DOHH2 (cell line): ENCODE measurements at regions not wholly inside any gene's neighbourhood (a gene's known extent, or its start where the extent isn't known, plus 50 kb on each side); places are given as distances from the start of the nearest gene placed in this dataset.

ENCODE experiments used
- H3F3A ChIP-seq: fragments of 200-600 bp; sonication (generic), shearing (Covaris generic); 2 replicates; pipeline ENCODE4 v1.6.0; 2016; ENCODE audit warnings: antibody characterized with exemption, mild to moderate bottlenecking; ENCODE audit not compliant: control insufficient read depth, insufficient read depth
- H3K27ac ChIP-seq: fragments of 200-600 bp; sonication (generic); 2 replicates; pipeline ENCODE4 v1.5.1; 2014; ENCODE audit warnings: low read depth, mild to moderate bottlenecking, low read length, moderate library complexity
- H3K27me3 ChIP-seq: fragments of 200-600 bp; sonication (generic); 2 replicates; pipeline ENCODE4 v1.6.1; 2014; ENCODE audit warnings: mild to moderate bottlenecking, low read length, mixed read lengths; ENCODE audit not compliant: control insufficient read depth
- H3K36me3 ChIP-seq: fragments of 200-600 bp; sonication (generic); 2 replicates; pipeline ENCODE4 v1.6.1; 2014; ENCODE audit warnings: mild to moderate bottlenecking, low read length, moderate library complexity, mixed read lengths; ENCODE audit not compliant: control insufficient read depth
- H3K4me1 ChIP-seq: fragments of 200-600 bp; sonication (generic); 2 replicates; pipeline ENCODE4 v1.6.1; 2014; ENCODE audit warnings: mild to moderate bottlenecking, low read length, mixed read lengths; ENCODE audit not compliant: control insufficient read depth
- H3K4me2 ChIP-seq: fragments of 200-600 bp; sonication (generic); 2 replicates; pipeline ENCODE4 v1.6.0; 2014; ENCODE audit warnings: mild to moderate bottlenecking, low read length, moderate library complexity
- H3K4me3 ChIP-seq: fragments of 200-600 bp; sonication (generic); 2 replicates; pipeline ENCODE4 v1.5.1; 2014; ENCODE audit warnings: mild to moderate bottlenecking, low read length, mixed read lengths
- H3K79me2 ChIP-seq: fragments of 200-600 bp; sonication (generic); 2 replicates; pipeline ENCODE4 v1.6.1; 2014; ENCODE audit warnings: mild to moderate bottlenecking, low read length, mixed read lengths; ENCODE audit not compliant: control insufficient read depth
- H3K9me2 ChIP-seq: fragments of 200-600 bp; sonication (generic); replicated peaks from 2 replicates; pipeline ENCODE4 v1.6.1; 2014; ENCODE audit warnings: mild to moderate bottlenecking, low read length, mixed read lengths; ENCODE audit not compliant: control insufficient read depth
- H3K9me3 ChIP-seq: fragments of 200-600 bp; sonication (generic); 2 replicates; pipeline ENCODE4 v1.6.1; 2014; ENCODE audit warnings: antibody characterized with exemption, low read length, mixed read lengths; ENCODE audit not compliant: control insufficient read depth, insufficient read depth
- H4K20me1 ChIP-seq: fragments of 200-600 bp; sonication (generic); 2 replicates; pipeline ENCODE4 v1.6.0; 2014; ENCODE audit warnings: low read depth, mild to moderate bottlenecking, antibody characterized with exemption, low read length, moderate library complexity; ENCODE audit not compliant: control insufficient read depth, insufficient read depth
- CTCF ChIP-seq: fragments of 200-600 bp; sonication (generic); IDR thresholded peaks from one replicate; pipeline ENCODE4 v1.5.1; 2014; ENCODE audit warnings: antibody characterized with exemption, mild to moderate bottlenecking, low read depth, low read length; ENCODE audit not compliant: poor library complexity, severe bottlenecking
- EZH2phosphoT487 ChIP-seq: fragments of 200-600 bp; sonication (generic); IDR thresholded peaks from 2 replicates; pipeline ENCODE4 v1.6.1; 2017; ENCODE audit warnings: borderline replicate concordance, mild to moderate bottlenecking, antibody characterized with exemption, low read length, moderate library complexity, mixed read lengths

DNA sequence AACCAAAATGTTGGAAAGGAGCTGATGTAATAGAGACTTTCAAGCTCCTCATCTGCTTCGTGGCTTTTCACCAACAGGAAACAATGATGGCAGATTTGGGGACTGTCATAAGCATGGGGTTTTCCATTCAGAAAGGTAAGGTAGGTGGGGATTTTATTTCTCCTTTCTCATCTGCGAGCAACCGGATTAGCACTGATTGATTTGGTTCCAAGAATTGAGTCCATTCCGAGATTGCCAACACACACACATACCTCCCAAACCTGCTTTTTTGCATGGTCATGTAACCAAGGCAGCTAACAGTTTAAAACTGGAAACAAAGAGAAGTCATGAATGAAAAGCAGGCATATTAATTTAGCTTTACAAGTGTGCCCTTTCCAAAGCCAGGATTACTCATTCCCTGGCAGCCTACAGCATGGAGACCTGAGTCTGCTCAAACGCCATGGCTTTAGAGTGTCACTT lies 63.0 kb upstream of the LNX1 start:
- H3K4me2 ChIP-seq, result no peak overlapping the region
- TF ChIP-seq CTCF, result no peak
- TF ChIP-seq EZH2phosphoT487, result no peak
- H3K4me3 ChIP-seq, result no peak overlapping the region
- H3K79me2 ChIP-seq, result no peaks in the 10 kb centered on the region
- H3F3A ChIP-seq, result no peaks in the 10 kb centered on the region
- H3K9me3 ChIP-seq, result no peaks in the 10 kb centered on the region
- H4K20me1 ChIP-seq, result no peaks in the 10 kb centered on the region
- H3K36me3 ChIP-seq, result no peaks in the 10 kb centered on the region
- no peak overlapping the region for H3K27ac ChIP-seq
- H3K4me1 ChIP-seq, result no peaks in the 10 kb centered on the region
- H3K9me2 ChIP-seq, result no peaks in the 10 kb centered on the region
- peaks cover 3% of the 10 kb centered on the region; the same call in 1 of the 2 replicates for H3K27me3 ChIP-seq

DNA sequence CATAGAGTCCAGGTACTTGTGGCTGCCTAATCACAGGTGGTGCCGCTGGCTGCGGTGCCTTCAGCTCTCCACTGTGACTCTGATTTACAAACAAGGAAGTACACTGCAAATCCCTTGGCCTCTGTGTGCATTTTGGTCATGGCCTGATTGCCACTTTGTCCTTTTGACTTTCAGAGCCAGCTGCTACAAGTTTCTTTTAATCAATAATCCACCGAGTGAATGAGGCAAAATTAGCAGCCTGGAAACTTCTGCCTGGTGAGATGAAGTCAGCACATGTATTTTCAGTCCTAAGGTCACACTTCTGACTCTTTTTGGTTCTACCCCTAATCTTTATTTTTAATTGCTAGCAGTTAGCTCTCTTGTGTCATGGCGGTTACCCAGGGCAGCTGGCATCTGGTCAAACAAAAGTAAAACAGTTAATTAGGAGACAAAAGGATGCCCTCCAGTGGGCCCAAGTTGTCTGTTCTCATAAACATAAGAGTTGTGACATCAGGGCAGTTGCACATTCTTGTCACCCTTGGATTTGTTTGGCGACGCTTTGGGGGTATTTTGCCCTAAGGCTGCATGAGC lies 62.3 kb upstream of the LNX1 start:
- no peaks in the 10 kb centered on the region for H3K9me2 ChIP-seq
- H3K9me3 ChIP-seq, result no peaks in the 10 kb centered on the region
- H3K4me3 ChIP-seq, result no peak overlapping the region
- H3K36me3 ChIP-seq, result no peaks in the 10 kb centered on the region
- no peak overlapping the region for H3K4me2 ChIP-seq
- H3F3A ChIP-seq, result no peaks in the 10 kb centered on the region
- no peaks in the 10 kb centered on the region for H3K79me2 ChIP-seq
- H3K27me3 ChIP-seq, result peaks cover 3% of the 10 kb centered on the region; the same call in 1 of the 2 replicates
- TF ChIP-seq EZH2phosphoT487 (no peak), CTCF (no peak)
- H4K20me1 ChIP-seq, result no peaks in the 10 kb centered on the region
- no peaks in the 10 kb centered on the region for H3K4me1 ChIP-seq
- H3K27ac ChIP-seq, result no peak overlapping the region

DNA sequence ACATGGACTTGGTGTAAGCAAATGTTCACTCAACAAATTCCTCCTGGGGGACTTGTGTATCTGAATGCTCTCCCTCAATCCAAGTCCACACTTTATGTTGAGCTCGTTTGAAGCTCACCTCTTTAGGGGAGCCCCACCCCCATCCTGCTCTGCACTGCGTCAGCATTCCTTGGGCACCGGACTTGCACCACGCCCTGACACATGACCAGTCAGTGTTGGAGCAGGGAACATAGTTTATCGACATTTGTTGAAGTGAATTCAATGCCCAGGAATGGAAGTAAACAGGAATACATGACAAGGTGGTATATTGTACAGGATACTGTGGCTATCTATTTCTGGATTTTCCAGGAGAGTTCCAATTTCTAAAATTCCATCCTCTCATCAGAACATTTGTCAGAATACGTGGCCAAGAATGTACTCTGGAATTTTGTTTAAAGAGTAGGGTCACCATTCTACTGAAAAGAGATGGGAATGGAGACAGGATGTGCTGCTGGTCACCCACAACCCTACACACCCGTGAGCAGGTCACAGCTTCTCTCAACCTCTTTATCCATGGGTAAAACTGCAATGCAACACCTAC lies 60.0 kb upstream of the LNX1 start:
- TF ChIP-seq EZH2phosphoT487 (no peak), CTCF (no peak)
- Histone ChIP-seq H3K9me3 (no peaks in the 10 kb centered on the region), H3F3A (no peaks in the 10 kb centered on the region), H3K27ac (no peak overlapping the region), H3K36me3 (no peaks in the 10 kb centered on the region), H3K27me3 (peaks cover 3% of the 10 kb centered on the region; the same call in 1 of the 2 replicates), H3K79me2 (no peaks in the 10 kb centered on the region), H3K4me1 (no peaks in the 10 kb centered on the region), H3K9me2 (no peaks in the 10 kb centered on the region), H3K4me3 (no peak overlapping the region), H4K20me1 (no peaks in the 10 kb centered on the region), H3K4me2 (no peak overlapping the region)
